ENCODE measurements at regions not wholly inside any gene's neighbourhood (a gene's known extent, or its start where the extent isn't known, plus 50 kb on each side); places are given as distances from the start of the nearest gene placed in this dataset.

DNA sequence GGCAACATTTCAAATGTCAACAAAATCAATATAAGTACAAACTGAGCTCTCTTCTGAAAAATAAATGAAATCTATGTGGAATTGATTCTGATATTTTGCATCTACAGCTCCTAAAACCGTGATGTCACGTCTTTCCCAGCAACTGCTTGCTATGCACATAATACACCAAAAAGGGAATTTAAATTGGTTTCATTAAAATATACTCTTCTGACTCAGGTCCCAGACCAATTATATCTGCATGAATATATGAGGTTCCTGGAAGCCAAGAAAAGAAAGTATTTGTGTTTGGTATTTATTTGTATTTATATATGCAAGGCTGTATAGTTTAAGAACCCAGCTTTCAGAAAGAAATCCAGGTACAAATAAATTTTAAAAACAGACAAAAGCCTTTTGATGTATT, 1282.5 kb downstream of the SUCLG1 start:
- TF ChIP-seq, protein P1, sequence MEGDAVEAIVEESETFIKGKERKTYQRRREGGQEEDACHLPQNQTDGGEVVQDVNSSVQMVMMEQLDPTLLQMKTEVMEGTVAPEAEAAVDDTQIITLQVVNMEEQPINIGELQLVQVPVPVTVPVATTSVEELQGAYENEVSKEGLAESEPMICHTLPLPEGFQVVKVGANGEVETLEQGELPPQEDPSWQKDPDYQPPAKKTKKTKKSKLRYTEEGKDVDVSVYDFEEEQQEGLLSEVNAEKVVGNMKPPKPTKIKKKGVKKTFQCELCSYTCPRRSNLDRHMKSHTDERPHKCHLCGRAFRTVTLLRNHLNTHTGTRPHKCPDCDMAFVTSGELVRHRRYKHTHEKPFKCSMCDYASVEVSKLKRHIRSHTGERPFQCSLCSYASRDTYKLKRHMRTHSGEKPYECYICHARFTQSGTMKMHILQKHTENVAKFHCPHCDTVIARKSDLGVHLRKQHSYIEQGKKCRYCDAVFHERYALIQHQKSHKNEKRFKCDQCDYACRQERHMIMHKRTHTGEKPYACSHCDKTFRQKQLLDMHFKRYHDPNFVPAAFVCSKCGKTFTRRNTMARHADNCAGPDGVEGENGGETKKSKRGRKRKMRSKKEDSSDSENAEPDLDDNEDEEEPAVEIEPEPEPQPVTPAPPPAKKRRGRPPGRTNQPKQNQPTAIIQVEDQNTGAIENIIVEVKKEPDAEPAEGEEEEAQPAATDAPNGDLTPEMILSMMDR (IDR thresholded peaks at IDR 0.05; ENCODE audit: control extremely low read depth, extremely low read depth, low read depth, missing control alignments), result no peak
- DNase-seq (ENCODE audit: extremely low spot score), result no peak
- ChIA-PET CTCF (interaction anchor here (2.2 kb wide), 1 partner anchor 11 kb away, joined by 7 read pairs; no protein-coding TSS in a partner anchor), POLR2A (no interaction called here)

DNA sequence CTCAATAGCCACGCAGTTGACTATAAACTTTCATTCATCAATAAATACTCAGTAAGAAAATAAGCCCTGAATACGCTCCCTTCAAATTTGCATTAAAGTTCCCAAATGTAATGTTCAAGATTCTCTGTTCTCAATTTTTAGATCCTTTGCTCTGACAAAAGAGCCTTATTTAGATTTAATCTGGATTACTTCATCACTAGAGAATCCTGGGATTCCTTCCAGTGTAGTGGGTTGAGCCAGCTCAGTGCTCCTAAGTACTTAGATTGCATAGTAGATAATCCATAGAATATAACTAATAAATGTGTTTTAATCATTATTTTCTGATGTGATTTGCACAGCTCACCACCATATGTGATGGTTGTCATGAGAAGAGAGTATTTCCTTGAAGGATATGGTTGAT, 1286.2 kb downstream of the SUCLG1 start:
- POLR2A ChIA-PET, result no interaction called here
- no peak for DNase-seq (ENCODE audit: extremely low spot score)
- CTCF ChIA-PET, result no interaction called here
- TF ChIP-seq, protein P1 (IDR thresholded peaks at IDR 0.05; ENCODE audit: control extremely low read depth, extremely low read depth, low read depth, missing control alignments), result no peak

DNA sequence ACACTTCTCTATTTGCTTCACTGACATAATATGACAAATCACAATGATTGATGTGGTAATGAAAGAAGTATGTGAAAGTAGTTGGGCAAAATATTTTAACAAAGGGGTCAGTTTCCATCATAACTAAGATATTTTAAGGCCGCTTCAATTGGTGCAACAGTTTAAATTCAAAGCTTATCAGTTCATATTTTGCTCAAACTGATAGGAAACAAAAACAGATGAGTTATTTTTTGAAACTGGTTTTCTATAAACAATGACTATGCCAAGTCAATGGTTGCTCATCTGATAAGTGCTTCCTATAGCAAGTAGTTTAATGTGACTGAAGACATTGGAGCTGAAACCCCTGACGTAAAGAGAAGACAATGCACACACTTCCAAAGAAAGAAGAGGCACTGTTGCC, 1290.7 kb downstream of the SUCLG1 start:
- DNase-seq (ENCODE audit: extremely low spot score), result no peak
- CTCF ChIA-PET, result interaction anchor here (1.1 to 1.5 kb wide), 3 partner anchors 12 to 28 kb away, joined by 3 to 4 read pairs (median 3); no protein-coding TSS in a partner anchor
- POLR2A ChIA-PET, result no interaction called here
- TF ChIP-seq, protein P1 (IDR thresholded peaks at IDR 0.05; ENCODE audit: control extremely low read depth, extremely low read depth, low read depth, missing control alignments), result no peak

DNA sequence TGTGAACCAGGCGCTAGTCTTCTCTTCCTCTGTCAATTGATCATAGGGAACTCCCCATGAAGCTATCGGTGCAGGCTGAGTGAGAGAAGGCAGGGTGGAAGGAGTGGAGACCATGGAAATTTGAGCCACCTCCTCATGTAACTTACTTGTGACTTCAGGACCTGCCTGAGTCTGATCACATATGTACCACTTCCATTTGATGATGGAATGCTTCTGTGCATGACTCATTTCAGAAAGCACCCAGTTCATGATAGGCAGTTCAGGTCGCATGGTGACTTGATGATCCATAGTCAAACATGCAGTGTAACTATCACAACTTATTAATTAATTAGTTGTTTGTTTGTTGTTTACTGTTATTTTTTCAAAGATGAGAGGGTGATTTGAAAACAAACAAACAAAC, 1296.7 kb downstream of the SUCLG1 start:
- POLR2A ChIA-PET, result no interaction called here
- CTCF ChIA-PET, result no interaction called here
- no peak for DNase-seq (ENCODE audit: extremely low spot score)
- TF ChIP-seq, protein P1 (IDR thresholded peaks at IDR 0.05; ENCODE audit: control extremely low read depth, extremely low read depth, low read depth, missing control alignments), result no peak

DNA sequence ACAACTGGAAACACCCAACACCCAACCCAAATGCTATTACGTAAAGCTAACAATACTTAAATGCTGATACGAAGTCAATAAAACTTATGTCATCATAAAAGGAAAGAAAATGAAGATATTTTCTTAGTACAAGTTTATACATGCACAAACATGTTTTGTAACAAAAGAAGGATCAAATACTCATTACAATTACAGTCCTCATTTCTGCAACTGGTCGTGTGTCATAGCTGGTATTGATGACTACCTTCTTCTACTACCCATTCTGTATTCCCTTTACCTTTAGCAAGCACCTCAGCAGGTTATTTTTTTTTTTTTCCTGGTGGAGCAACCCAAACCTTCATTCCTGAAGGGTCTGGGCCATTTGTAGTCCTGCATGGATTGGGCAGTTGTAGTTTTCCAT, 1298.5 kb downstream of the SUCLG1 start:
- POLR2A ChIA-PET, result no interaction called here

DNA sequence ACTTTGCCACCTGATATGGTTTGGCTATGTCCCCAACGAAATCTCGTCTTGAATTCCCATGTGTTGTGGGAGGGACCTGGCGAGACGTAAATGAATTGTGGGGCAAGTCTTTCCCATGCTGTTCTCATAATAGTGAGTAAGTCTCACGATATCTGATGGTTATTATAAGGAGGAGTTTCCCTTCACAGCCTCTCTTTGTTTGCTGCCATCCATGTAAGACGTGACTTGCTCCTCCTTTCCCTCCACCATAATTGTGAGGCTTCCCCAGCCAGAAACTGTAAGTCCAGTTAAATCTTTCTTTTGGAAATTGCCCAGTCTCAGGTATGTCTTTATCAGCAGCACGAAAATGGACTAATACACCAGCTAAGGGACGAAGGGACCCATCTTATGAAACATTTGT, 1303.3 kb downstream of the SUCLG1 start:
- ChIA-PET CTCF (no interaction called here), POLR2A (no interaction called here)
- TF ChIP-seq, protein P1 (IDR thresholded peaks at IDR 0.05; ENCODE audit: control extremely low read depth, extremely low read depth, low read depth, missing control alignments), result no peak
- no peak for DNase-seq (ENCODE audit: extremely low spot score)

More for the DNA sequence above, 1298.5 kb downstream of the SUCLG1 start:
- CTCF ChIA-PET, result no interaction called here
- no peak for DNase-seq (ENCODE audit: extremely low spot score)
- TF ChIP-seq, protein P1 (IDR thresholded peaks at IDR 0.05; ENCODE audit: control extremely low read depth, extremely low read depth, low read depth, missing control alignments), result no peak

DNA sequence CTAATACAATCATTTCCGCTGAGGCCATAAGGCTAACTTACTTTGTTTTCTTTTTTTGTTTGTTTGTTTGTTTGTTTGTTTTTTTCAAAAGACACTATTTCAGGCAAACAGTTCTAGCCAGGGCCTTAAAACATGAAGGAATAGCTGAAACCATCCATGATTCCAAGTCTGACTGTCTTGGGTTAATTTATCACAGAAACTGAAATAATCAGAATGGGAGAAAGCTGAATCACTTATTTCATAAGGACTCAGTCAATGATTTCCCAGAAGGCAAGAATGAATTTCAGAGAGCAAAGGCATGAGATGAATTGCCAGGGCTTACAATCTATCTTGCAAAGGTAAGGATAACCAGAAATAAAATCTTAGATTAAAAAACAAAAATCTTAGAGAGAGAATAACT, 1315.1 kb downstream of the SUCLG1 start:
- CTCF ChIA-PET, result no interaction called here
- TF ChIP-seq, protein P1 (IDR thresholded peaks at IDR 0.05; ENCODE audit: control extremely low read depth, extremely low read depth, low read depth, missing control alignments), result no peak
- POLR2A ChIA-PET, result no interaction called here
- no peak for DNase-seq (ENCODE audit: extremely low spot score)
